Stimulated activated CD4-positive, alpha-beta T cell treated with anti-CD3 and anti-CD28 coated beads, Interleukin-1b, Interleukin-23, amount 100 ng/mL, for 1 hour (primary cell): ENCODE measurements at regions not wholly inside any gene's neighbourhood (a gene's known extent, or its start where the extent isn't known, plus 50 kb on each side); places are given as distances from the start of the nearest gene placed in this dataset.

Experiments
- DNase-seq, 2 donors: peaks; one replicate each; pipeline ENCODE4 v3.0.0-alpha.2; 2020; ENCODE audit warnings: low read depth in 2 of 2

DNA sequence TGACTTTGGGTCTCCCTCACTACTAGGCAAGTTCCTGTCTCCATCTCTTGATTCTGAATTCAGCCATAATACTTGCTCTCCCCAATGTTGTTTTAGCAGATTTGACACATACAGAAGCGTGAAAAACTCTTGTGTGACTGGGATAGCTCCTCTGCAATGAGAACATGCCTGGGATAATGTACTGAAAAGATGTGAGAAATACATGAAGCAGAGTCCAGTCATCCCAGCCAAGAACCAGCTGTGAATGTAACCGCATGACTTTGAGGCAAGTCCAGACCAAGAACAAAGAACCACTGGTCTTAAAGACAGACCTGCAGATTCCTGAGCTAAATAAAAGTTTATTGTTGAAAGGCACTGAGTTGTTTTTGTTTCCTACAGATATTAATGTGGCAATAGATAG lies 135.0 kb downstream of the NMUR2 start:
- no peak for DNase-seq

DNA sequence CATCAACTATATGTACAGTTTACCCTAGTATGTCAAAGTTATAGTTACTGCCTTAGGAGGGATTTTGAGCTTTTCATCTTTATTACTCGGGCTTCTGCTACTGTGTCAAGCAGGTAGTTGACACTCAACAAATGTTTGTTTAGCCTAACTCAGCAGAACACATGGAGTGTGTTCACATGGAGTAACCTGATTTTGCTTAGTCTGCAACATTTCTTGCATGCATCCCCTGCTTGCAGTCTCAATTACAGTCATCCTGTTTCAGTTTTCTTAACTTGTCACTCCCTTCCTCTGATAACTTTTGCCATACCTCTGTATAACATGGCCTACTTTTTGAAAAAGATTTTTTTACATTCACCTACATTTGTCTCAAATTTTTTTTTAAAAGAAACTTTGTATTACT lies 135.5 kb downstream of the NMUR2 start:
- no peak for DNase-seq

DNA sequence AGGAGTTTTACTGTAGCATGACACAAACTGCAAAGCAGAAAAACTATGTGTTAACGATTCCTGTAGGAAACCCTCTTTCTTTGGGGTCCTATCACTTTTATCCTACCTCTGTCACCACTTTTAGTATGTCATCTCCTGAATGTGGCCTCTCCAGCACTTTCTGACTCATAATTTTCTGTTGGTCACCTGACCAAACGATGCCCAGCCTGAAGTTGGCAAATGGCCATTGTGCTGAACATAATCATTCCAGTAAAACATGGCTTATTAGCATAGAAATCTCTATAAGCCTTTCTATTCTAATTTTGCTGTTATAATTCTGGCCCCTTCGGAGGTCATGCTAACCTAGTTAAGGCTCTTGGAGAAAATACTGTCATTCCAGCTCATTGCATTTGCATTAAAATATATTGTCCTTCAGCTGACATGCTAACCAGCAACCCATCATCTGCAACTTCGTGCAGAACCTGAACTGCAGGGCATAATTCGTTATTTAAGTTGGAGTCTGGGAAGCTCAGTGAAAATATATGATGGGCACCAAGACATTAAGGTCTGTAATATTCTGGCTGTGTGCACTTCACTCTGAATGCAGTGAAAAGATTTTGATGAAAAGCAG lies 140.3 kb downstream of the NMUR2 start:
- no peak for DNase-seq

DNA sequence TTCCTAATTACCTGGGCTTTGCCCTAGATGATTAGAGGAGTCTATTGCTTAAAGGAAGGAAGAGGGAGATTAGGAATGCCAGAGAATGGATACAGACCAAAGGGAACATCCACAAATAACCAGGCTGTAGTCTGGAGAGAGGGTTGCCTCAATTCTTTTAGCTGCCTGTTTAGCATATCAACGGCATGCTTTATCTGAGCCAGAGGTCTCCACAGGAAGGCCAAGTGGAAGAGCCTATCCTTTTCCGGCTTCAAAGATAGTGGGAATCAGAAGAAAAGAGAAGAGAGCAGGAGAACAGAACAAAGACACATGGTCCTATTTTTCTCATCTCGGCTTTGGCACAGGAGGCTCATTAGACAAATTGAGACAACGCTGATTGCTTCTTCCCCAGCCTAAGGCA lies 142.4 kb downstream of the NMUR2 start:
- no peak for DNase-seq

DNA sequence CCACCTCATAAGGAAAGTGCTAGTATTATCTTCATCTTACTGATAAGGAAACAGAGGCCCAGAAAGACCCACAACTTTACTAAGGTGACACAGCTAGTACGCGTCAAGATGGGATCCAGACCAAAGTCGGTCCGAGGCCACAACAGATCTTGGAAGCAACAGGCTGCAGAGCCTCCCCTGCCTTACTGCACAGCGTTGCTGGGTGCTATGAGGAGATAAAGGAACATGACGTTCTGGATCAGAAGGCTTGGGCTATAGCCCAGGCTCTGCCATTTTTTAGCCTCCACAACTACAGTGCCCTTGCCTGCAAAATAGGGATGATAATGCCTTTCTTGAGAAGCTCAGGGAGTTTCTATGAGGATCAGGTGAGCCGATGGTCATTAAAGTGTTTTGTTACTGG lies 144.1 kb downstream of the NMUR2 start:
- no peak for DNase-seq

DNA sequence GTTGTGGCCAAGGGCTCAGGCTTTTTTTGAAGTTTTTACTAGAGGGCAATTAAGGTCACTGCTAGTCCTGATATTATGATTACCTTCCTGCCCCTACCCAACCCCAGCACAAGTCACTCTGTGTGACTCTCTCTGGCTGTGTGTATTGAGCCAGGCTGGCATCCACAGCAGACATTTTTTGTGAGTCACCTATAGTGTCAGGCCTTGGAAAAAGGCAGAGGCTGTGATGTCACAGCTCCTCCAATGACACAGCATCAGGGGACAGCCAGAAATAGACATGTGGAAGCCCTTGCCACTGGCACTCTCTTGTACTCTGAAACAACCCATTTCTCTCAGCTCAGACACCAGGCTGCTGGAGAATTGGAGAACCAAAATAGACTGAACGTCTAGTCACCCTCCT lies 145.4 kb downstream of the NMUR2 start:
- DNase-seq, result no peak

DNA sequence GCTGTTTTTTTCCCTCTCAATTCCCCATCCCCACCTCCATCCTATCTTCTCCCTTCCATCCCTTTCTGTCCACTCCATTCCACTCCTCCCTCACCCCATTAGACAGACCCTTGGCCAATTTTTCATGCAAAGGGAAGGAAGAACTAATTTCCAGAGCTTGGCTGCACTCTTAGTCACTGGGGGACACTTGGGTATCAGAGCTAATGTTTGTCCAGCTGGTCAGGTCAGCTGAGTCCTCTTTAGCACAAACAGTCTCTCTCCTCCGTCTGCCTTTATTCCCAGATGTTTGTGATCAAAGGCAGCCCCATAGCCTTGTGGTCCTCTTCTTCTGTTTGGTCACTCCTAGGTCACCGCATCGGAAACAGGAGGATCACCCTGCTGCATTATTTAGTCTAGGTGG lies 148.5 kb downstream of the NMUR2 start:
- no peak for DNase-seq

DNA sequence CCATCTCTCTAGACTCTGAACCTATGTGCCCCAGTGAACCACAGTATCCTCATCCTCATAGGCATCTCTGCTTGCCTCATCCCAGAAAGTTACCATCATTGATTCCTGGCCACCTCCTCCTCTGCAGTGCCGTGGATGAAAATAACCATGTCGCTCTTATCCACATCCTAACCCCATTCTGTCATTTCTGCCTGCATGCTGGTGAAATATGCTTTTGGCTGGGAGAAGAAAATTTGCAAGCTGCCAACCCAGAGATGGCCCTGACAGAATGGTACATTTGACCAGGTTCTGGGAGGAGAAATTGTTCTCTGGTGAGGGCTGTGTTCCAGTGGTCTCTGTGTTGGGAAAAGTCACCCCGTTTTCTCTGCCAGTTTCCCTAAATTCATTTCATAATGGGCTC lies 149.7 kb downstream of the NMUR2 start:
- no peak for DNase-seq

DNA sequence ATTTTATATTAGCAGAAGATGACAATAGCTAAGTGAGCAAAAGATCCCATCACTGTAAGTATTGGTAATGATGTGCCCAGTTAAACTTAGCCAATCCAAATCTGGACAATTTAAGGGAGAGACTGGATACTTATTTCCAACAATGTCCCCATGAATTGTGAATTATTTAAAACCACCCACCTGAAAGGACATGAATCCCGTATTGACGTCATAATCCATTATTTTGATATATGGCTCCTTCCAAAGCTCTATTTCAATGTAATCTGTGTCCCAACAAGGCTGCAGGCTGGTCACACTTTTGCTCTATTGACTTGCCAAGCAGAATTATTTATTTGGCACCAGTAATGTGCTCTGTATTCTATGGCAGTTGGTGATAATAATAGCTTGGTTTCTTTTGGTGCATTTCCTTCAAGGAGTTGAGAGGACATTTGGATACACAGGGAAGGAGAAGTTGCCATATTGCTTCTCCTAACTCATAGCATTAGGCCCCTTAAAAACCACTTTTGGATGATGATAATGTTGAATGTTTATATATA lies 157.2 kb downstream of the NMUR2 start:
- no peak for DNase-seq

DNA sequence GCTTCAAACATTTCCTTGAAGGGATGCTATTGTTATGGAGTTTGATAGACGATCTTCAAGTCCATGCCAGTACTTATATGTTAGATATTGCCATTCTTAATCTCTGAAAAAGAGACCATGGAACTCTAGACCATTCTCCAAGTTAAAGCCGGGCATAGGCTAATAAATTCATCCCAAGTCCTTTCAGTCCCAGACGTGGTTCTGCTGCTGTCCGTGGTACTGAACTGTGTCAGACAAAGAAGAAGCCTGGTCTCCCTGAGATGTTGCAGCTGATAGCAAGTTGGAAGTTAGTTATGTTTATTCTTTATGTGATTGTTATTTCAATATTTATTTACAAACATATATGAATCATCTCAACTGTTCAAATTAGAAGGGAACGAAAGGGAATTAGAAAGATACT lies 158.7 kb downstream of the NMUR2 start:
- DNase-seq, result no peak

DNA sequence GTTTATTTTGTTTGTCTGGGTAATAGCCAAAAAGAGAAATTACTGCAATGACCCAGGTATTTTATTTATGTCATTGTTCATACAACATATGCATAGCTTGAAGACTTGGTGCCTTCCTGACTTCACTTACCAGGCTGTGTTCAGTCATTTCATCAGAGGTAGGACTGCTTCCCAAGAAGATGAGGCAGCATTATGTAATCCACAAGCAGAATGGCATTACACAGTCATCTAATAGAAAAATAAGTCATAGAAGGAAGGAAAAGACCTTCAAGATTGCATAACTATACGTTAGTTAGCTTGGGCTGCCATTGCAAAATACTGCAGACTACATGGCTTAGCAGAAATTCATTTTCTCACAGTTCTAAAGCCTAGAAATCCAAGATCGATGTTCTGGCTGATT lies 167.5 kb downstream of the NMUR2 start:
- no peak for DNase-seq

DNA sequence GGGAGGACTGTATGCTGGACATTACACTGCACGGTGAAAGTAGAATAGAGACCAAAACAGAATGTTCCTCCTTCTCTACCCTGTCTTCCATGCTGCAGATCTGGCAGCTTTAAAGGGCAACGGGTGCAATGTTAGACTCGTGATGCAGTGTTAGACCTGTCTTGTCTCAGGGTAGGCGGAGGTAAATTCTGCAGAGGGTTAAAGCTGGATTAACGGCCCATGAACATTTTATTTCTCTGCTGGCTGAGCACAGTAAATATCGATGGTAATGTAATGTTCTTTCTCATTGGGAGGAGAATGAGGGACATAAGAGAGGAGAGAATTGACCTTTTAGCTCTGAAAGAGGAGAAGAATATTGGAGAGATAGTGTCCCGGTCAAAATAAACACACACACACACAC lies 178.9 kb downstream of the NMUR2 start:
- DNase-seq, result no peak

DNA sequence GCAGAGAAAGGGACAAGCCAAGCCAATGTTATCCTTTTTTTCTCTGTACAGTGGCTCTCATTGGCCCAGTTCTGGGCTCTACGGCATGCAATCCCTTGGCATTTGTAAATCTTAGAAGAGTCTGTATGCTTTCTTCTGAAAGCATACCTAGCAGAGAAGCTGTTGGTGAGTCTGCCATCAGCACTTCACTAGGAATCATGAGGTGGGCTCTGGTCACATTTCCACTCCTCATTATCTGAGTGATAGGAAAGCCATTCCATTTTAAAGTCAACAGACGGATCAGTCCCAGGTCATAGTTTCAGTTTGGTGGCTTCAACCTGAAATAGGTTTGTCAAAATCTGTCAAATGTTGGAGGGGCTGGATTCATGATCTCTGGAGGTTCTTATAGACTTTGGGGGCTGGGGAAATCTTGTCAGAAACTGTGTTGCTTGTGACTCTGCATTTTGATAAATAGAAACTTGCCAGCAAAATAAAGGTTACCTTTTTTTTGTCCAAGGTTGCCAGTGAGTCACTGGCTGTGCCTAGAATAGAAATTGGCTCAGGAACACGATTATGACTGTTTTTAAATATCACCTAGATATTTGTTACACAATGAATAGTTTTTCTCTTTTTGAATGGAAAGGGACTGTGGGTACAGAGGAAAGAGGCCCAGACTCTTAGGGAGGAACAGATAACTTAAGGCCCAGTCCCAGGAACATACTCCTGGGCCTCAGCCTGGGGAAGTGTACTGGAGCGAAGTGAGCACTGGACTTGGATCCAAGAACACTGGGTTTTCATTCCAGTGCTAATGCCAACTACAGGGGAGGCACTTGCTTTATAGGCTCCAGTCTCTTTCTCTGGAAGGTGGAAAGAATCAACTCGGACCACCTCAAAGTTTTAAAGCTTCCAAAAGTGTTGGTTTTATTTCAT lies 183.1 kb downstream of the NMUR2 start:
- no peak for DNase-seq

DNA sequence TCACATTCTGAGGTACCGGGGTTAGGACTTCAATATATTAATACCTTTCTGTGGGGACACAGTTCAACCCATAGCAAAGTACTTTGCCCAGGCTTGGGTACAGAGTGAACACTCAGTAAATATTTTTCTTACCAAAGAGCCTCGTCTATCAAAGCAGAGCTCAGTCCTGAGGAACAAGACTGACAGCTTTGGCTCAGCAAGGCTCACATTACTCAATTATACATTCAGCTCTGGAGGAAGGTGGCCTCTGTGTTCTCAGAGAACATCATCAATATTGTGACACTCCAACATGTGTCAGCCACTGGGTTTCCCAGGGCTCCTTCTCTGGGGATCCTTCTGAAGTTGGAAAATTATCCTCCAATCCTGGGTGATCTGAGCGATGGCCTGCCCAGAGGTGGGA lies 186.4 kb downstream of the NMUR2 start:
- DNase-seq, result no peak

DNA sequence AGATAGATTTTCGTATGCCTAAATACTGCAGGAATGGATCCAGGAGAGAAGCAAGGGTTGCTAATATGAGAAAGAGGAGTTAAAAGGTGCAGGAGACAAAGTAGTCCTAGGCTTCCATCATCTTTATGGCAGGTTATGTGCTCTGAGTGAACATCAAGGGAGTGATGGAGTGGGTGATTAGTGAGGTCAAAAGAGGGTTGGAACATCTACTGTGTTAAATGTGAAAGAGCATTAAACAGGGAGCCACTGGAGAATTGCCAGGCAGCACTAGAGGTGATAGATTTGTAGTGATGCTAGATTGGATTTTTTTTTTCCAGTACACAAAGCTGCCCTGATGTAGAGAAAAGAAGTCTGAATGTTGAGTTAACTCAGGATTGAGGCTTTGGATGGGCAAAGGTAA lies 199.3 kb downstream of the NMUR2 start:
- no peak for DNase-seq

DNA sequence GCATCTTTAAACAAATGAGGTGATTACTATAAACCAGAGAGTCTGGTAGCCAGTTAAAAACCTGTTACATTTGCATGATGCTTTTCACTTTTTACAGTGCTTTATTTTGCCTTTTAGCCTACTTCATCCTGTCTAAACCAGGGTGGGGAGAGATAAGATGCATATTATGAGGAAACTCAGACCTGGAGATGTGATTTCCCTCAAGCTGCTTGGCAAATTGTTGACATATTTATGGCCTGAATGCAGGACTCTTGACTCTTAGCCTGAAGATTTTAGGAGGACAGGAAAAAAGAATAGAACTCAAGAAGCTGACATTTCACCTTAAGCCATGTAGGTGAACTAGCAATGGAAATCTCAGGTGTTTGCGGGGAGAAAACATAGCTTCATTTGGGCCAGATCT lies 202.8 kb downstream of the NMUR2 start:
- no peak for DNase-seq

DNA sequence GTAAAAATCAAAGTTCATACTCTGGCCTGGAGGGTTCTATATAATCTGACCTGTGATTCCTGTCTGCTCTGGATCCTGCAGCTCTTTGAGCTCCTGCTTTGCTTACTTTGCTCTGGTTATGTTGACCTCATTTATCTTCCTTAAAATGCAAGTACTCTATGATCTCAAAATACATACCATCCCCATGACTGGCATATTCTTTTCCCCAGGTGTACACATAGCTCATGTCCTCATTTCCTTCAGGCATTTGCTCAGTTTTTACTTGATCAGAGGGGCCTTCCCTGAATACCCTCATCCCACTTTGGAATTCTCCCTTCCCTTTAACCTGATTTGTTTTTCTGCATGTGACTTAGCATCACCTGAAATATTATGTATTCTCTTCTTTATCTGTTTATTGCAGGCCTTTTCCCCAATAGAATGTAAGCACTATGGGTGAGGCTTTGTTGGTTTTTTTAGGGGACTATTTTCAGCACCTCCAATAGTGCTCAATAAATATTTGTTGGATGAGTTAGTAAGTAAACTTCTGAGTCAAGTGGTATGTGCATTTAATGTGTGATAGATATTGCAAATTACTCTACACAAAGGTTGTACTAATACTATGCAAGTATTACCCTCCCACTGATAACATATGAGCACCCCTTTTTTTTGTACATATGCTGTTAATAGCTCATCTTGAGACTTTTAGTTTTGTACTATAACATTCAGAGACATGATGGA lies 211.5 kb downstream of the NMUR2 start:
- no peak for DNase-seq

DNA sequence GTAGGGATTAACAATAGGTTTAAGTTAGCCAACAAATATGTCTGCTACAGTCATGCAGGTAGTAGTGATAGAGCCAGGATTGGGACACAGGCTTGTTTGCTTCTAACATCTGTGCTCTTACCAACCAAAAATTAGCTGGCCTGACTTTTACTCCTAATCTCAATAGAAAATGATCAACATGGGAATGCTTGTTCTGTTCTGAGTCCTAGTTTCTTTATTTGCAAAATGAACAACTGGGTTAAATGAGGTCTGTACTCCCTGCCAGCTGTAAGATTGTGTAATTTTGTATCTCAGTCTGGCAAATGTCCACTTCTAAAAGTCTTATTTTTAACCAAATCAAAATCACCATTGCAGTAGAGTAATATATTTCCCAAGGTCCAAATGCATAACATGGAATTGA lies 216.8 kb downstream of the NMUR2 start:
- DNase-seq, result no peak

DNA sequence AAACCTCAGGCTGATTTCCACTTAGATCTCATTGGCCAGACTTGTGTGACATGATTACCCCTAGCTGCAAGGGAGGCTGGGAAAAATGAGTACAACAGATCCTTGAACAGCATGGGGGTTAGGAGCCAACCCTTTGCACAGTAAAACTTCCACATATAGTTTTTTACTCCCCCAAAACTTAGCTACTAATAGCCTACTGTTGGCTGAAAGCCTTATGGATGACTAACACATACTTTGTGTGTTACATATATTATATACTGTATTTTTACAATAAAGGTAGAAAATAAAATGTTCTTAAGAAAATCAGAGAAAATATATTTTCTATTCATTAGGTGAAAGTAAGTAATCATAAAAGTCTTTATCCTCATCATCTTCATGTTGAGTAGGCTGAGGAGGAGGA lies 217.4 kb downstream of the NMUR2 start:
- DNase-seq, result no peak

DNA sequence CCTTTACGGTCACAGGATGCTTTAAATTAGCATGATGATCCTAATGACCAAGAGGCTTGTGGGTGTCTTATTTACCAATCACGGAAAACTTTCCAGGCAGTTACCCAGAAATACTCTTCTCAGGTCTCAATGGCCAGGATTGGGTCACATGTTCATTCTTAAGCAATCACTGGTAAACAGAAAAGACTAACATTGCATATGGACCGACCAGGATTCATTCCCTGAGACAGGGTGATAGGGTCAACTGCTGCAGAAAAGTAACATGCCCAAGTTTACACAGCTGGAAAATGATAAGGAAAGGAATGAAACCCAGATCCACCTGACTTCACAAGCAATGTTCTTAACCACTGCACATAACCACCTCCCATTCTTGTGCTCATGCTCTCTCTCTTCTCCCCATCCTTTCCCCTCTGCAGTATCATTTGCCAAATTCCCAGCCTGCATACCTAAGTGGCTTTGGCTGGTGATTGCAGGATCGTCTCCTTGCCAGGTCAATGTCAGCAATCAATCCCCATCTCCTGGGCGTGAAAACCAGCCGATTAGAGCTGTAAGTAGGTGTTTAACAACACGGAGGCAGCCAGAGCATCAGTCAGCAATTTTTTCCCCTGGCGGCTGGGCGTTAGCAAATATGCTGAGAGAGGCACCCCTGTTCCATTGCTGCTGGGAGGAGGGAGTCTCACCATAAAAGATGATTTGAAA lies 219.4 kb downstream of the NMUR2 start:
- DNase-seq, result no peak

DNA sequence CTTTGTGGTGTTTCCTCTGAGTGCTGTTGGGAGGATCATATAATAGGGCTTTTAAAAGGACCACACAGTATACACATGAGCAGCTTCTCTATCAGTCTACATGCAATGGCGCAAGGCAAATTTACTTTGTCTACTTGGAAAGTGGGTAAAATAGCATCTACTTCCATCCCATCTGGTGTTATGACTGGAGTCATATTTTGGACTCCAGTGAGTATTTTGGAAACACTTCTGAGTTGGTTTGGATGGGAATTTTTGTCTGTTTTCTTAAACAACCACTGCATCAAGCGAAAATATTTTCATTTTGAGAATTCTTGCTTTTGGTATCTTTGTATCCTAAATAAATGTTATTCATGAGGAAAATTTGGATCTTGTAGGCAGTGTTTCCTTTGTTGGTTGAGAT lies 220.8 kb downstream of the NMUR2 start:
- DNase-seq, result no peak

DNA sequence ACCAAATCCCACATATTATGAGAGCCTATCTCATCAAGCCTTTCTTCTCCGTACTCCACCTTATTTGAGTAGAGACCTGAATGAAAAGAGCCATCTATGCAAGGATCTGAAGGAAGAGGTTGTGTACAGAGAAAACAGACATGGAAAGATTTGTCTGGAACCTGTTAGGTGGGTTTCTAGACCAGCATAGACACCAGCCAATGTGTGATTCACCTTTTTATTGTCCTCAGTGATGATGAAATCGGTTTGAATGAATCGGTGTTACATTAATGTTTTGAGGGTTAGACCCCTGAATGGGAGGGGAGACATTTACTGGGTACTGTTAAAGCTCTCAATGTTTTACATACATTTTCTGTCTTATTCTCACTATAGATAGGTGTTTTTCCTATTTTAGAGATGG lies 223.6 kb downstream of the NMUR2 start:
- no peak for DNase-seq
